CD14-positive monocyte (primary cell): ENCODE measurements at regions not wholly inside any gene's neighbourhood (a gene's known extent, or its start where the extent isn't known, plus 50 kb on each side); places are given as distances from the start of the nearest gene placed in this dataset.

Experiments used
- DNase-seq, 3 donors: peaks; one replicate each; pipeline ENCODE4 v3.0.0-alpha.2; 2011 to 2022
- H2AFZ ChIP-seq: 2 replicates; pipeline ENCODE4 v1.6.0; 2012; ENCODE audit warnings: mild to moderate bottlenecking, low read depth, low read length, inconsistent platforms; ENCODE audit not compliant: insufficient read depth, poor library complexity, severe bottlenecking
- H3K27ac ChIP-seq, 2 donors: 1 replicate in 1 of 2; 2 replicates in 1 of 2; pipeline ENCODE4 v1.5.1; 2012 to 2013; ENCODE audit warnings: low read length in 2 of 2, control low read depth in 1 of 2, inconsistent platforms in 1 of 2, low read depth in 1 of 2, mild to moderate bottlenecking in 1 of 2
- H3K27me3 ChIP-seq, 2 donors: one replicate each; pipeline versions ENCODE4 v1.6.0 to v1.6.1; 2011 to 2013; ENCODE audit warnings: low read length in 2 of 2; ENCODE audit not compliant: control insufficient read depth in 2 of 2, insufficient read depth in 2 of 2
- H3K36me3 ChIP-seq, 2 donors: replicated peaks in 1 of 2; 1 replicate in 1 of 2; 2 replicates in 1 of 2; pipeline versions ENCODE4 v1.5.1 to v1.6.1; 2012 to 2013; ENCODE audit warnings: low read length in 2 of 2, control low read depth in 1 of 2, inconsistent platforms in 1 of 2, mild to moderate bottlenecking in 1 of 2; ENCODE audit not compliant: insufficient read depth in 2 of 2, control insufficient read depth in 1 of 2
- H3K4me1 ChIP-seq, 2 donors: 1 replicate in 1 of 2; 2 replicates in 1 of 2; pipeline versions ENCODE4 v1.5.1 to v1.6.1; 2012 to 2013; ENCODE audit warnings: low read length in 2 of 2, control low read depth in 1 of 2, inconsistent platforms in 1 of 2, mild to moderate bottlenecking in 1 of 2, moderate library complexity in 1 of 2; ENCODE audit not compliant: insufficient read depth in 2 of 2, control insufficient read depth in 1 of 2
- H3K4me2 ChIP-seq: replicated peaks from 2 replicates; pipeline ENCODE3; 2012; ENCODE audit warnings: low read length, moderate library complexity, mild to moderate bottlenecking; ENCODE audit not compliant: poor library complexity, severe bottlenecking; ENCODE audit errors: extremely low read depth
- H3K4me3 ChIP-seq, 3 experiments: fragments of 200-600 bp in 1 of 3; sonication (generic) in 1 of 3; replicated peaks in 1 of 3; 1 replicate in 2 of 3; 2 replicates in 1 of 3; pipeline ENCODE4 v1.5.1; 2011 to 2013; ENCODE audit warnings: low read length in 3 of 3, mild to moderate bottlenecking in 3 of 3, control low read depth in 2 of 3, low read depth in 2 of 3, inconsistent platforms in 1 of 3, moderate library complexity in 1 of 3
- H3K79me2 ChIP-seq: 2 replicates; pipeline ENCODE4 v1.6.0; 2012; ENCODE audit warnings: mild to moderate bottlenecking, control low read depth, inconsistent platforms, low read length, moderate library complexity; ENCODE audit not compliant: insufficient read depth
- H3K9ac ChIP-seq: 2 replicates; pipeline ENCODE4 v1.6.0; 2017; ENCODE audit warnings: low read length, mild to moderate bottlenecking; ENCODE audit not compliant: insufficient read depth, poor library complexity, severe bottlenecking
- H3K9me3 ChIP-seq, 2 donors: replicated peaks in 1 of 2; 1 replicate in 1 of 2; 2 replicates in 1 of 2; pipeline versions ENCODE4 v1.5.1 to v1.6.1; 2012 to 2013; ENCODE audit warnings: low read length in 2 of 2, control low read depth in 1 of 2; ENCODE audit not compliant: control insufficient read depth in 1 of 2, insufficient read depth in 1 of 2
- H4K20me1 ChIP-seq: 2 replicates; pipeline ENCODE4 v1.6.0; 2012; ENCODE audit warnings: mild to moderate bottlenecking, low read length, control low read depth, moderate library complexity; ENCODE audit not compliant: insufficient read depth
- H3K27ac Mint-ChIP-seq, 7 donors: one replicate each; pipeline ENCODE4 v1.8.0; 2020; ENCODE audit warnings: mild to moderate bottlenecking in 7 of 7, mixed read lengths in 7 of 7, moderate library complexity in 6 of 7, inconsistent platforms in 2 of 7
- H3K27me3 Mint-ChIP-seq, 3 donors: one replicate each; pipeline ENCODE4 v1.8.0; 2021 to 2022; ENCODE audit warnings: low read depth in 3 of 3, mild to moderate bottlenecking in 3 of 3, mixed read lengths in 3 of 3, moderate library complexity in 3 of 3, inconsistent platforms in 1 of 3
- H3K36me3 Mint-ChIP-seq, 2 donors: one replicate each; pipeline ENCODE4 v1.8.0; 2020; ENCODE audit warnings: mixed read lengths in 2 of 2, inconsistent platforms in 1 of 2, mild to moderate bottlenecking in 1 of 2
- H3K4me1 Mint-ChIP-seq: one replicate; pipeline ENCODE4 v1.8.0; 2020; ENCODE audit warnings: mild to moderate bottlenecking, mixed read lengths
- H3K4me3 Mint-ChIP-seq, 2 donors: one replicate each; pipeline ENCODE4 v1.8.0; 2020; ENCODE audit warnings: mild to moderate bottlenecking in 2 of 2, mixed read lengths in 2 of 2, moderate library complexity in 1 of 2
- H3K9me3 Mint-ChIP-seq, 7 donors: one replicate each; pipeline ENCODE4 v1.8.0; 2020 to 2022; ENCODE audit warnings: mixed read lengths in 7 of 7, mild to moderate bottlenecking in 6 of 7, moderate library complexity in 6 of 7, inconsistent platforms in 2 of 7
- CTCF ChIP-seq: fragments of 200-600 bp; IDR thresholded peaks from one replicate; pipeline ENCODE4 v1.8.0; 2022; ENCODE audit warnings: antibody characterized with exemption, mild to moderate bottlenecking
- WGBS: methylation state at CpG from one replicate; pipeline ENCODE4 v1.1.5; 2013; ENCODE audit warnings: missing lambda C conversion rate; ENCODE audit not compliant: insufficient coverage; 5-methylcytosine and 5-hydroxymethylcytosine counted together
- intact Hi-C, 2 donors: fragments of 100-400 bp; cut with micrococcal nuclease; formaldehyde crosslinking; loops; one replicate each; pipeline versions ENCODE4 v1.15.0 to v1.15.1; 2023

- H2AFZ ChIP-seq: no peak overlapping the region
- H3K4me3 ChIP-seq: no peak overlapping the region
- no peak overlapping the region for H3K27ac ChIP-seq
- no peaks in the 10 kb centered on the region for H4K20me1 ChIP-seq
- Mint-ChIP-seq H3K4me1 (peaks cover 10% of the 10 kb centered on the region), H3K27me3 (peaks cover 11 to 15% (median 13%) of the 10 kb centered on the region in 3 donors), H3K36me3 (no peaks in the 10 kb centered on the region), H3K27ac (no peak overlapping the region), H3K9me3 (peaks cover 0 to 10% (median 5%) of the 10 kb centered on the region in 7 donors), H3K4me3 (no peak overlapping the region)
- DNase-seq: no peak
- H3K36me3 ChIP-seq: no peaks in the 10 kb centered on the region
- intact Hi-C loops: no loop called here
- 90% methylated on average over 3 of the region's 3 CpGs for WGBS
- H3K4me2 ChIP-seq: no peak overlapping the region
- H3K4me1 ChIP-seq: peaks cover 10% of the 10 kb centered on the region in 2 donors
- peaks cover 0 to 3% of the 10 kb centered on the region in 2 donors for H3K27me3 ChIP-seq
- no peaks in the 10 kb centered on the region for H3K79me2 ChIP-seq
- no peaks in the 10 kb centered on the region for H3K9me3 ChIP-seq
- no peak for TF ChIP-seq CTCF
- H3K9ac ChIP-seq: no peak overlapping the region
Measured at GRCh38 chr7:27398851-27399250, 156.2 kb downstream of the EVX1 start.

DNA sequence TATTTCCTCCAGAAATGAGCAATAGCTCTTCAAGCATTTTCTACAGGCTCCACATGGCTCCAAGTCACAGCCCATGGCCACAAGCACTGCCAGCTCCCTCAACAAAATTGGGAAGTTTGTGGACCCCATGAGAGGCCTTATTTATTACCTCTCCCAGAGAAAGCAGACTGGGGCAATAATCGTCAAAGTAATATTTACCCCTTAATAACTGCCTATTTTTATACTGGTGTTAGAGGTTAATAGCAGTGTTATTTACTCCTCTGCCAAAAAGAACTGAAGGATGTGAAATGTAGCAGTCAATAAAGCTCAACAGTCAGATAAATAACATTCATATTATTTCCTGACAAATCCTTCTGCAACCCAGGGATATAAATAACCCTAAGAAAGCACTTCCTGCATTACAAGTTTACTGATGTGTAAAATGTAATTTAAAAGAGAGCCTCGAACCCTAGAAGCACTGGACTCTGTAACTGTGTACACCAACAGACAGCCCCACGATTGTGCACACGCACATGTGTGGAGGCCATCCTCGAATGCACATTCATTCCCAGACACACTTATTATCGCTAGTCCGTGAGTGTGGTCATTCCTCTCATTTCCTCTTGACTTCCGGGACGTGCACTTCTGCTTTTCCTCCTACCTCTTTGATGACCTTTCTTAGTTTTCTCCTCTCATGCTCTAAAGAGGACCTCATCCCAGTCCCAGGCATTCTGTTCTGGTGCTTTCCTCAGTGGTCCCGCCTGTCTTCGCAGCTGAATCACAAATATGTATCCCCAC lies 157.4 kb downstream of the EVX1 start:
- Mint-ChIP-seq H3K27me3 (peaks cover 8 to 10% (median 8%) of the 10 kb centered on the region in 3 donors), H3K4me3 (peak overlapping the region; percentile 17 to 70), H3K27ac (no peak overlapping the region), H3K9me3 (peaks cover 0 to 8% (median 4%) of the 10 kb centered on the region in 7 donors), H3K4me1 (peaks cover 10% of the 10 kb centered on the region), H3K36me3 (no peaks in the 10 kb centered on the region)
- Histone ChIP-seq H3K79me2 (no peaks in the 10 kb centered on the region), H3K4me1 (peaks cover 10% of the 10 kb centered on the region in 2 donors), H4K20me1 (no peaks in the 10 kb centered on the region), H3K4me3 (no peak overlapping the region), H3K36me3 (no peaks in the 10 kb centered on the region), H3K4me2 (peak overlapping the region; percentile 23), H3K27me3 (no peaks in the 10 kb centered on the region), H3K9ac (no peak overlapping the region), H3K9me3 (no peaks in the 10 kb centered on the region), H2AFZ (no peak overlapping the region), H3K27ac (no peak overlapping the region)
- intact Hi-C loops: no loop called here
- no peak for TF ChIP-seq CTCF
- DNase-seq: peak; percentile 27 to 61 (median 52)
- 28% methylated on average over 9 of the region's 11 CpGs for WGBS
